Activated naive CD8-positive, alpha-beta T cell treated with anti-CD3 and anti-CD28 coated beads for 36 hours (primary cell): ENCODE measurements at regions not wholly inside any gene's neighbourhood (a gene's known extent, or its start where the extent isn't known, plus 50 kb on each side); places are given as distances from the start of the nearest gene placed in this dataset.
"Not testable (repeated sequence)": the region's sequence is repeated elsewhere in the genome, so short reads cannot be mapped to it uniquely, and the experiment has no call there.

ENCODE experiments used
- DNase-seq: peaks from one replicate; pipeline ENCODE4 v3.0.0; 2021
- H3K27ac Mint-ChIP-seq: one replicate; pipeline ENCODE4 v1.8.0; 2022; ENCODE audit warnings: mild to moderate bottlenecking, moderate library complexity, mixed read lengths
- H3K27me3 Mint-ChIP-seq: one replicate; pipeline ENCODE4 v1.8.0; 2022; ENCODE audit warnings: mild to moderate bottlenecking, mixed read lengths
- H3K36me3 Mint-ChIP-seq: one replicate; pipeline ENCODE4 v1.8.0; 2021; ENCODE audit warnings: mild to moderate bottlenecking, mixed read lengths
- H3K4me1 Mint-ChIP-seq: one replicate; pipeline ENCODE4 v1.8.0; 2021; ENCODE audit warnings: mixed read lengths
- H3K4me3 Mint-ChIP-seq: one replicate; pipeline ENCODE4 v1.8.0; 2022; ENCODE audit warnings: mild to moderate bottlenecking, moderate library complexity, mixed read lengths
- H3K9me3 Mint-ChIP-seq: one replicate; pipeline ENCODE4 v1.8.0; 2022; ENCODE audit warnings: mixed read lengths

- not testable (repeated sequence) for H3K9me3 Mint-ChIP-seq, H3K4me1 Mint-ChIP-seq, H3K27me3 Mint-ChIP-seq, H3K36me3 Mint-ChIP-seq, DNase-seq, H3K27ac Mint-ChIP-seq, H3K4me3 Mint-ChIP-seq
Measured at GRCh38 chr3:162708942-162709706, 1212.5 kb downstream of the OTOL1 start.

- no peak for DNase-seq
- Mint-ChIP-seq H3K9me3 (peaks cover 3% of the 10 kb centered on the region), H3K36me3 (no peaks in the 10 kb centered on the region), H3K27ac (no peak overlapping the region), H3K4me1 (no peaks in the 10 kb centered on the region), H3K4me3 (no peak overlapping the region), H3K27me3 (no peaks in the 10 kb centered on the region)
Measured at GRCh38 chr3:162710332-162711112, 1213.9 kb downstream of the OTOL1 start.

- not testable (repeated sequence) for H3K9me3 Mint-ChIP-seq, DNase-seq, H3K4me3 Mint-ChIP-seq, H3K27me3 Mint-ChIP-seq, H3K36me3 Mint-ChIP-seq, H3K27ac Mint-ChIP-seq, H3K4me1 Mint-ChIP-seq
Measured at GRCh38 chr3:162717074-162717473, 1220.5 kb downstream of the OTOL1 start.

- H3K36me3 Mint-ChIP-seq = no peaks in the 10 kb centered on the region
- no peak overlapping the region for H3K27ac Mint-ChIP-seq
- DNase-seq = no peak
- no peaks in the 10 kb centered on the region for H3K4me1 Mint-ChIP-seq
- no peaks in the 10 kb centered on the region for H3K9me3 Mint-ChIP-seq
- H3K4me3 Mint-ChIP-seq = no peak overlapping the region
- H3K27me3 Mint-ChIP-seq = no peaks in the 10 kb centered on the region
Measured at GRCh38 chr3:162718697-162719096, 1222.1 kb downstream of the OTOL1 start.

- no peaks in the 10 kb centered on the region for H3K27me3 Mint-ChIP-seq
- no peaks in the 10 kb centered on the region for H3K9me3 Mint-ChIP-seq
- no peak overlapping the region for H3K27ac Mint-ChIP-seq
- no peak for DNase-seq
- H3K4me3 Mint-ChIP-seq = no peak overlapping the region
- no peaks in the 10 kb centered on the region for H3K4me1 Mint-ChIP-seq
- H3K36me3 Mint-ChIP-seq = no peaks in the 10 kb centered on the region
Measured at GRCh38 chr3:162719684-162720341, 1223.2 kb downstream of the OTOL1 start.

GRCh38 chr3:162721736-162722135 is 1225.1 kb downstream of the OTOL1 start:
- DNase-seq = no peak
- H3K27ac Mint-ChIP-seq = no peak overlapping the region
- H3K36me3 Mint-ChIP-seq = no peaks in the 10 kb centered on the region
- H3K9me3 Mint-ChIP-seq = peaks cover 1% of the 10 kb centered on the region
- no peaks in the 10 kb centered on the region for H3K4me1 Mint-ChIP-seq
- H3K4me3 Mint-ChIP-seq = no peak overlapping the region
- no peaks in the 10 kb centered on the region for H3K27me3 Mint-ChIP-seq

GRCh38 chr3:162722337-162722736 is 1225.7 kb downstream of the OTOL1 start:
- no peak for DNase-seq
- Mint-ChIP-seq H3K27ac (no peak overlapping the region), H3K36me3 (no peaks in the 10 kb centered on the region), H3K4me1 (no peaks in the 10 kb centered on the region), H3K9me3 (peaks cover 1% of the 10 kb centered on the region), H3K4me3 (no peak overlapping the region), H3K27me3 (no peaks in the 10 kb centered on the region)

GRCh38 chr3:162722796-162723195 is 1226.2 kb downstream of the OTOL1 start:
- not testable (repeated sequence) for H3K9me3 Mint-ChIP-seq, DNase-seq, H3K36me3 Mint-ChIP-seq, H3K4me1 Mint-ChIP-seq, H3K4me3 Mint-ChIP-seq, H3K27me3 Mint-ChIP-seq, H3K27ac Mint-ChIP-seq

GRCh38 chr3:162729686-162730085 is 1233.1 kb downstream of the OTOL1 start:
- no peak for DNase-seq
- Mint-ChIP-seq H3K4me3 (no peak overlapping the region), H3K27ac (no peak overlapping the region), H3K36me3 (no peaks in the 10 kb centered on the region), H3K4me1 (no peaks in the 10 kb centered on the region), H3K9me3 (peaks cover 3% of the 10 kb centered on the region), H3K27me3 (no peaks in the 10 kb centered on the region)

- DNase-seq, H3K36me3 Mint-ChIP-seq, H3K4me3 Mint-ChIP-seq, H3K4me1 Mint-ChIP-seq, H3K27ac Mint-ChIP-seq, H3K9me3 Mint-ChIP-seq, H3K27me3 Mint-ChIP-seq: not testable (repeated sequence)
Measured at GRCh38 chr3:162731961-162732360, 1235.4 kb downstream of the OTOL1 start.

GRCh38 chr3:162738784-162739183 is 1242.2 kb downstream of the OTOL1 start:
- Mint-ChIP-seq H3K9me3 (no peaks in the 10 kb centered on the region), H3K27ac (no peak overlapping the region), H3K36me3 (no peaks in the 10 kb centered on the region), H3K27me3 (no peaks in the 10 kb centered on the region), H3K4me1 (no peaks in the 10 kb centered on the region), H3K4me3 (no peak overlapping the region)
- DNase-seq = no peak

- Mint-ChIP-seq H3K27ac (no peak overlapping the region), H3K36me3 (no peaks in the 10 kb centered on the region), H3K27me3 (no peaks in the 10 kb centered on the region), H3K9me3 (no peaks in the 10 kb centered on the region), H3K4me1 (no peaks in the 10 kb centered on the region), H3K4me3 (no peak overlapping the region)
- DNase-seq = no peak
Measured at GRCh38 chr3:162740941-162741596, 1244.5 kb downstream of the OTOL1 start.

GRCh38 chr3:162742159-162742717 is 1245.6 kb downstream of the OTOL1 start:
- H3K9me3 Mint-ChIP-seq = no peaks in the 10 kb centered on the region

GRCh38 chr3:162743091-162743490 is 1246.5 kb downstream of the OTOL1 start:
- DNase-seq = no peak
- H3K27me3 Mint-ChIP-seq = no peaks in the 10 kb centered on the region
- no peak overlapping the region for H3K4me3 Mint-ChIP-seq
- H3K4me1 Mint-ChIP-seq = no peaks in the 10 kb centered on the region
- H3K27ac Mint-ChIP-seq = no peak overlapping the region
- H3K36me3 Mint-ChIP-seq = no peaks in the 10 kb centered on the region
- H3K9me3 Mint-ChIP-seq = no peaks in the 10 kb centered on the region

More at GRCh38 chr3:162742159-162742717, 1245.6 kb downstream of the OTOL1 start:
- DNase-seq = no peak
- no peaks in the 10 kb centered on the region for H3K4me1 Mint-ChIP-seq
- H3K4me3 Mint-ChIP-seq = no peak overlapping the region
- H3K27me3 Mint-ChIP-seq = no peaks in the 10 kb centered on the region
- H3K27ac Mint-ChIP-seq = no peak overlapping the region
- H3K36me3 Mint-ChIP-seq = no peaks in the 10 kb centered on the region

- Mint-ChIP-seq H3K4me3 (no peak overlapping the region), H3K9me3 (peaks cover 2% of the 10 kb centered on the region), H3K36me3 (no peaks in the 10 kb centered on the region), H3K4me1 (no peaks in the 10 kb centered on the region), H3K27ac (no peak overlapping the region), H3K27me3 (no peaks in the 10 kb centered on the region)
- no peak for DNase-seq
Measured at GRCh38 chr3:162760789-162761188, 1264.2 kb downstream of the OTOL1 start.
